Stomach (tissue), 8 donors: ENCODE measurements at regions not wholly inside any gene's neighbourhood (a gene's known extent, or its start where the extent isn't known, plus 50 kb on each side); places are given as distances from the start of the nearest gene placed in this dataset.

Experiments used
- DNase-seq, 2 donors: peaks; one replicate each; pipeline versions ENCODE4 v3.0.0 to v3.0.0-alpha.2; 2013 to 2019
- H3K27ac ChIP-seq, 5 donors: fragments of 200-600 bp in 4 of 5; sonication (generic) in 4 of 5; one replicate each; pipeline ENCODE4 v1.5.1; 2013 to 2019; ENCODE audit warnings: mild to moderate bottlenecking in 1 of 5, moderate library complexity in 1 of 5
- H3K27me3 ChIP-seq, 3 donors: fragments of 200-600 bp; sonication (generic); one replicate each; pipeline ENCODE4 v1.5.1; 2017 to 2019; ENCODE audit warnings: mixed run types in 1 of 3
- H3K36me3 ChIP-seq, 4 donors: fragments of 200-600 bp; sonication (generic); 1 replicate in 3 of 4; 2 replicates in 1 of 4; pipeline ENCODE4 v1.5.1; 2016 to 2019
- H3K4me1 ChIP-seq, 4 donors: fragments of 200-600 bp; sonication (generic); one replicate each; pipeline ENCODE4 v1.5.1; 2016 to 2019
- H3K4me3 ChIP-seq, 4 donors: fragments of 200-600 bp; sonication (generic) in 3 of 4; one replicate each; pipeline ENCODE4 v1.5.1; 2016 to 2019; ENCODE audit warnings: mild to moderate bottlenecking in 1 of 4
- H3K9me3 ChIP-seq, 4 donors: fragments of 200-600 bp; sonication (generic); one replicate each; pipeline ENCODE4 v1.5.1; 2016 to 2019
- EP300 ChIP-seq: sonication (generic); formaldehyde crosslinking; IDR thresholded peaks from one replicate; pipeline ENCODE4 v1.6.1; 2017; ENCODE audit warnings: antibody characterized with exemption
- POLR2A ChIP-seq, 4 donors: fragments of 450-650 bp; IDR thresholded peaks; one replicate each; pipeline ENCODE4 v1.6.1; 2016; ENCODE audit warnings: antibody characterized with exemption in 4 of 4, control low read depth in 2 of 4, mild to moderate bottlenecking in 1 of 4, moderate library complexity in 1 of 4
- POLR2AphosphoS5 ChIP-seq, 3 donors: sonication (generic); formaldehyde crosslinking; IDR thresholded peaks; one replicate each; pipeline ENCODE4 v1.6.1; 2016; ENCODE audit warnings: antibody characterized with exemption in 3 of 3
- WGBS, 5 donors: extraction: QIAGEN DNeasy Blood & Tissue Kit in 3 of 5; methylation state at CpG; one replicate each; pipeline versions ENCODE4 v1.1.5 to v1.1.7; 2013 to 2018; 5-methylcytosine and 5-hydroxymethylcytosine counted together
- intact Hi-C: fragments of 100-400 bp; cut with DNase I; formaldehyde crosslinking; loops from one replicate; pipeline ENCODE4 v1.15.1; 2023; ENCODE audit warnings: low total_unique reads
- TF ChIP-seq, protein P1 (sequence below), 7 experiments: fragments of 450-650 bp in 4 of 7; fragments of 200-600 bp in 3 of 7; sonication (generic) in 3 of 7; IDR thresholded peaks; one replicate each; pipeline ENCODE4 v1.5.1; 2016 to 2019; ENCODE audit warnings: antibody characterized with exemption in 7 of 7, control low read depth in 2 of 7, mild to moderate bottlenecking in 1 of 7
- donor health status: healthy with polysubstance abuse.
- donor health status: Bipolar disorder and iron deficiency.
- donor health status: healthy.

DNA sequence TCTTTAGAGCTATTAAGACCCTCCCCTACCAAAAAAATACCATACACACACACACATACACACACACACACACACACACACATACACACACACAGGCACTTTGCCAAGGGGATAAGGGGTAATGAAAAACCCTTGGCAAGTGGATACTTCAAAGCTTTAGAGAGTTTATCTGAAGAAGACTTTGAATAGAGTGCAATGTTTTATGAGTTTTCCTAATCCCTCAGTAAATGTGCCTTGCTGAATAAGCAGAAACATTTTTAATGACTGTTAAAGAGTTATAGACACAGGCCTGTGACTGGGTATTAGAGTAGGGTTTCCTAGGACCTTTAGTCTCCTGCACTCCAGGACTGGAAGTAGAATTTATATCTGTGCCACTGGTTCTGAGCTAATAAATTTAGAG, 75.5 kb upstream of the CTAGE1 start:
- H3K4me1 ChIP-seq = peaks cover 0 to 17% (median 7%) of the 10 kb centered on the region in 4 donors
- no peaks in the 10 kb centered on the region for H3K36me3 ChIP-seq
- no peak overlapping the region for H3K27ac ChIP-seq
- H3K27me3 ChIP-seq = no peaks in the 10 kb centered on the region
- TF ChIP-seq, protein P1, sequence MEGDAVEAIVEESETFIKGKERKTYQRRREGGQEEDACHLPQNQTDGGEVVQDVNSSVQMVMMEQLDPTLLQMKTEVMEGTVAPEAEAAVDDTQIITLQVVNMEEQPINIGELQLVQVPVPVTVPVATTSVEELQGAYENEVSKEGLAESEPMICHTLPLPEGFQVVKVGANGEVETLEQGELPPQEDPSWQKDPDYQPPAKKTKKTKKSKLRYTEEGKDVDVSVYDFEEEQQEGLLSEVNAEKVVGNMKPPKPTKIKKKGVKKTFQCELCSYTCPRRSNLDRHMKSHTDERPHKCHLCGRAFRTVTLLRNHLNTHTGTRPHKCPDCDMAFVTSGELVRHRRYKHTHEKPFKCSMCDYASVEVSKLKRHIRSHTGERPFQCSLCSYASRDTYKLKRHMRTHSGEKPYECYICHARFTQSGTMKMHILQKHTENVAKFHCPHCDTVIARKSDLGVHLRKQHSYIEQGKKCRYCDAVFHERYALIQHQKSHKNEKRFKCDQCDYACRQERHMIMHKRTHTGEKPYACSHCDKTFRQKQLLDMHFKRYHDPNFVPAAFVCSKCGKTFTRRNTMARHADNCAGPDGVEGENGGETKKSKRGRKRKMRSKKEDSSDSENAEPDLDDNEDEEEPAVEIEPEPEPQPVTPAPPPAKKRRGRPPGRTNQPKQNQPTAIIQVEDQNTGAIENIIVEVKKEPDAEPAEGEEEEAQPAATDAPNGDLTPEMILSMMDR (IDR thresholded peaks at IDR 0.05) = no peak
- TF ChIP-seq POLR2AphosphoS5 (IDR thresholded peaks at IDR 0.05) = no peak
- DNase-seq = no peak
- no peaks in the 10 kb centered on the region for H3K9me3 ChIP-seq
- intact Hi-C loops = no loop called here
- no peak overlapping the region for H3K4me3 ChIP-seq

DNA sequence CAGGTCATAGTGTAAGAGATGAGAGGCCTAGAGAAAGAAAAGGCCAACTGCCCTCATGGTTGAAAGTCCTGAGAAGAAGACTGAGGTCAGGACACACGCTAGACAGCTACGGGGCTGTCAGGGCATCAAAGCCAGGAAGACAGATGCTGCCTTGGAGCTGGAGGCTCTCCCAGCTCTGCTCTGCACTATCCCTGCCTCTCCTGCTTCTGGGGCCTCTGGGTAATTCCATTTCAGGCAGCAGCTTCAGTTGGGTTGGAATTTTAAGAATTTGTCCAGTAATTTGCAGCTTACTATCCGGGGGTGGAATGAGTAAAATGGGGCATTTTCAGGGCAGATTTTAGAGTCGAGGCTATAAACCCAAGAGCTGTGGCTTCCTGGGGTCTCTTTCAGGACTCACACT, 76.2 kb upstream of the CTAGE1 start:
- 63 to 81% (median 75%) methylated on average over 4 of the region's 4 CpGs for WGBS, 5 donors
- TF ChIP-seq EP300 = no peak
- TF ChIP-seq POLR2AphosphoS5 (IDR thresholded peaks at IDR 0.05) = no peak
- TF ChIP-seq, protein P1 (IDR thresholded peaks at IDR 0.05) = no peak
- TF ChIP-seq POLR2A (IDR thresholded peaks at IDR 0.05) = no peak
- Histone ChIP-seq H3K27ac (no peak overlapping the region), H3K36me3 (no peaks in the 10 kb centered on the region), H3K9me3 (no peaks in the 10 kb centered on the region), H3K4me3 (no peak overlapping the region), H3K4me1 (peaks cover 0 to 14% (median 3%) of the 10 kb centered on the region in 4 donors), H3K27me3 (no peaks in the 10 kb centered on the region)
- intact Hi-C loops = no loop called here
- DNase-seq = no peak

DNA sequence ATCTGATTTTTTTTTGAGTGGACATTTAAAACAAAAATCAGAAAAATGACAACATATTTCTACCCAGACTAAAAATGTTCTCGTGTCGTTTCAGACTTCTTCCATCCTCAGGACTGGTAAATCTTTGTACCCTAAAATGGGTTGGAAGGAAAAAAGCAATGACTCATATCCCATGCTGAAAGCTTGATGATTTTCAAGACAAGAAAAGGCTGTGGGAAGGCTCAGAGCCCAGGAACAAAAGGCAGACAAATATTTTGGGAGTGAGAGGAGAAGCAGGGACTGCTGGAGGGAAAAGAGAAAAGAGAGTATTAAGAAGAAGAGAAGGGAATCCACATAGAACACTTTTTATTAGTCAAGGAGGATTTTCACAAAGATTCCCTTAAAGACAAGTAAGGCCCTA, 77.1 kb upstream of the CTAGE1 start:
- no peak overlapping the region for H3K4me3 ChIP-seq
- no peak for DNase-seq
- peaks cover 0 to 10% (median 0%) of the 10 kb centered on the region in 4 donors for H3K4me1 ChIP-seq
- no peak overlapping the region for H3K27ac ChIP-seq
- intact Hi-C loops = no loop called here
- TF ChIP-seq POLR2AphosphoS5 (IDR thresholded peaks at IDR 0.05) = no peak
- TF ChIP-seq POLR2A (IDR thresholded peaks at IDR 0.05) = no peak
- TF ChIP-seq, protein P1 (IDR thresholded peaks at IDR 0.05) = no peak
- no peak for TF ChIP-seq EP300
- H3K27me3 ChIP-seq = no peaks in the 10 kb centered on the region
- H3K36me3 ChIP-seq = no peaks in the 10 kb centered on the region
- WGBS, 5 donors = 64 to 92% (median 67%) methylated on average over 2 of the region's 2 CpGs
- H3K9me3 ChIP-seq = no peaks in the 10 kb centered on the region

DNA sequence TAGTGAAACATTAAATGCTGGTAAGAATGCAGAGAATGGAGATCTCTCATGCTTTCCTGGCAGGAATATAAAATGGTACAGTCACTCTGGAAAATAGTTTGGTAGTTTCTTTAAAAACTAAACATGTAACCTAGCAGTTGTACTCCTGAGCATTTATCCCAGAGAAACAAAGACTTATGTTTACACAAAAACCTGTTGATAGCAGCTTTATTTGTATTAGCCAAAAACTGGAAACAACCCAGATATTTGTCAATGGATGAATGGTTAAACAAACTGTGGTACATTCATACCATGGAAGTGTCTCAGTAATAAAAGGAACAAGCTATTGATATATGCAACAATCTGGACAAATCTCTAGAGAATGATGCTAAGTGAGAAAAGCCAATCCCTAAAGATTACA, 81.7 kb upstream of the CTAGE1 start:
- Histone ChIP-seq H3K9me3 (no peaks in the 10 kb centered on the region), H3K4me3 (no peak overlapping the region), H3K27ac (no peak overlapping the region), H3K27me3 (no peaks in the 10 kb centered on the region), H3K36me3 (no peaks in the 10 kb centered on the region), H3K4me1 (peaks cover 0 to 6% (median 2%) of the 10 kb centered on the region in 4 donors)
- intact Hi-C loops = no loop called here
- TF ChIP-seq, protein P1 (IDR thresholded peaks at IDR 0.05) = no peak
- TF ChIP-seq POLR2A (IDR thresholded peaks at IDR 0.05) (no peak), EP300 (no peak)
- DNase-seq = no peak
